DMS53 treated with DMSO at 0.1 percent for 48 hours (cell line): ENCODE measurements at regions not wholly inside any gene's neighbourhood (a gene's known extent, or its start where the extent isn't known, plus 50 kb on each side); places are given as distances from the start of the nearest gene placed in this dataset.

Experiments
- DNase-seq: peaks from one replicate; lab custom pipeline; 2025; ENCODE audit not compliant: unreplicated experiment; lab: John Stamatoyannopoulos, UW

- no peak for DNase-seq
Observed at GRCh38 chr4:114349543-114350175, 248.9 kb upstream of the UGT8 start.

- no peak for DNase-seq
Observed at GRCh38 chr4:114358901-114359300, 239.7 kb upstream of the UGT8 start.

GRCh38 chr4:114361249-114361648, 237.4 kb upstream of the UGT8 start:
- DNase-seq: no peak

- DNase-seq: no peak
Observed at GRCh38 chr4:114364857-114365256, 233.8 kb upstream of the UGT8 start.

GRCh38 chr4:114365591-114365990, 233.0 kb upstream of the UGT8 start:
- no peak for DNase-seq

GRCh38 chr4:114366368-114366767, 232.2 kb upstream of the UGT8 start:
- no peak for DNase-seq

GRCh38 chr4:114368751-114369150, 229.9 kb upstream of the UGT8 start:
- no peak for DNase-seq

- no peak for DNase-seq
Observed at GRCh38 chr4:114373508-114373907, 225.1 kb upstream of the UGT8 start.

- DNase-seq: peak; percentile 12
Observed at GRCh38 chr4:114378305-114378903, 220.2 kb upstream of the UGT8 start.

GRCh38 chr4:114383067-114383466, 215.5 kb upstream of the UGT8 start:
- DNase-seq: no peak

GRCh38 chr4:114383721-114384120, 214.9 kb upstream of the UGT8 start:
- DNase-seq: no peak

GRCh38 chr4:114384629-114385028, 214.0 kb upstream of the UGT8 start:
- DNase-seq: peak; percentile 32

GRCh38 chr4:114385195-114385985, 213.2 kb upstream of the UGT8 start:
- no peak for DNase-seq

- peak; percentile 8 for DNase-seq
Observed at GRCh38 chr4:114386637-114387233, 211.9 kb upstream of the UGT8 start.

- DNase-seq: no peak
Observed at GRCh38 chr4:114389070-114389685, 209.4 kb upstream of the UGT8 start.

GRCh38 chr4:114393295-114394038, 205.1 kb upstream of the UGT8 start:
- DNase-seq: no peak

GRCh38 chr4:114396808-114397207, 201.8 kb upstream of the UGT8 start:
- DNase-seq: no peak

- DNase-seq: no peak
Observed at GRCh38 chr4:114398410-114398809, 200.2 kb upstream of the UGT8 start.

GRCh38 chr4:114399105-114399504, 199.5 kb upstream of the UGT8 start:
- DNase-seq: no peak

GRCh38 chr4:114400531-114400930, 198.1 kb upstream of the UGT8 start:
- no peak for DNase-seq

GRCh38 chr4:114401483-114401882, 197.1 kb upstream of the UGT8 start:
- no peak for DNase-seq
